ENCODE measurements at regions not wholly inside any gene's neighbourhood (a gene's known extent, or its start where the extent isn't known, plus 50 kb on each side); places are given as distances from the start of the nearest gene placed in this dataset.

GRCh38 chr9:21551401-21551800, 69.3 kb upstream of the IFNE start:
- TF ChIP-seq CTCF (IDR thresholded peaks at IDR 0.05) (no peak), POLR2A (IDR thresholded peaks at IDR 0.05) (no peak)
